Activated naive CD4-positive, alpha-beta T cell treated with anti-CD3 and anti-CD28 coated beads, Interleukin-2, amount 10 ng/mL, durations not matched to agents 7 days and 5 days (primary cell): ENCODE measurements at regions not wholly inside any gene's neighbourhood (a gene's known extent, or its start where the extent isn't known, plus 50 kb on each side); places are given as distances from the start of the nearest gene placed in this dataset.
"Not testable (repeated sequence)": the region's sequence is repeated elsewhere in the genome, so short reads cannot be mapped to it uniquely, and the experiment has no call there.

ENCODE experiments used
- CTCF ChIA-PET: fragments of 350-600 bp; sonication (Branson Sonifier 250); formaldehyde crosslinking; loops from one replicate; lab custom pipeline; 2021; ENCODE audit warnings: antibody characterized with exemption; lab: Charles Lee
- DNase-seq: peaks from one replicate; pipeline ENCODE4 v3.0.0-alpha.2; 2020
- H3K27ac Mint-ChIP-seq: one replicate; pipeline ENCODE4 v1.8.0; 2021; ENCODE audit warnings: mild to moderate bottlenecking, moderate library complexity, mixed read lengths
- H3K27me3 Mint-ChIP-seq: one replicate; pipeline ENCODE4 v1.8.0; 2021; ENCODE audit warnings: mild to moderate bottlenecking, mixed read lengths
- H3K36me3 Mint-ChIP-seq: one replicate; pipeline ENCODE4 v1.8.0; 2021; ENCODE audit warnings: mixed read lengths
- H3K4me1 Mint-ChIP-seq: one replicate; pipeline ENCODE4 v1.8.0; 2021; ENCODE audit warnings: mixed read lengths
- H3K4me3 Mint-ChIP-seq: one replicate; pipeline ENCODE4 v1.8.0; 2021; ENCODE audit warnings: mild to moderate bottlenecking, moderate library complexity, mixed read lengths
- H3K9me3 Mint-ChIP-seq: one replicate; pipeline ENCODE4 v1.8.0; 2021; ENCODE audit warnings: mixed read lengths

- no peak overlapping the region for H3K4me3 Mint-ChIP-seq
- no peaks in the 10 kb centered on the region for H3K9me3 Mint-ChIP-seq
- H3K4me1 Mint-ChIP-seq = no peaks in the 10 kb centered on the region
- no peaks in the 10 kb centered on the region for H3K36me3 Mint-ChIP-seq
- no peak for DNase-seq
- no peaks in the 10 kb centered on the region for H3K27me3 Mint-ChIP-seq
- no peak overlapping the region for H3K27ac Mint-ChIP-seq
- CTCF ChIA-PET = interaction anchor here (0.6 to 0.8 kb wide), 2 partner anchors 126 to 1389 kb away, joined by 3 to 4 read pairs; no protein-coding TSS in a partner anchor
Observed at GRCh38 chr4:100340512-100341485, 150.5 kb upstream of the DDIT4L start.

- no peak for DNase-seq
- no peak overlapping the region for H3K27ac Mint-ChIP-seq
- H3K36me3 Mint-ChIP-seq = no peaks in the 10 kb centered on the region
- H3K4me1 Mint-ChIP-seq = no peaks in the 10 kb centered on the region
- no peaks in the 10 kb centered on the region for H3K27me3 Mint-ChIP-seq
- CTCF ChIA-PET = no interaction called here
- no peaks in the 10 kb centered on the region for H3K9me3 Mint-ChIP-seq
- no peak overlapping the region for H3K4me3 Mint-ChIP-seq
Observed at GRCh38 chr4:100339870-100340269, 149.6 kb upstream of the DDIT4L start.

- H3K4me1 Mint-ChIP-seq, H3K27me3 Mint-ChIP-seq, H3K4me3 Mint-ChIP-seq, H3K36me3 Mint-ChIP-seq, CTCF ChIA-PET, DNase-seq, H3K27ac Mint-ChIP-seq, H3K9me3 Mint-ChIP-seq: not testable (repeated sequence)
Observed at GRCh38 chr4:100333491-100333890, 143.2 kb upstream of the DDIT4L start.

GRCh38 chr4:100317032-100317864 lies 127.0 kb upstream of the DDIT4L start:
- CTCF ChIA-PET = no interaction called here

GRCh38 chr4:100314057-100314456 lies 123.8 kb upstream of the DDIT4L start:
- CTCF ChIA-PET = no interaction called here
- no peak for DNase-seq
- no peaks in the 10 kb centered on the region for H3K36me3 Mint-ChIP-seq
- H3K4me3 Mint-ChIP-seq = no peak overlapping the region
- peaks cover 5% of the 10 kb centered on the region for H3K27me3 Mint-ChIP-seq
- H3K27ac Mint-ChIP-seq = no peak overlapping the region
- no peaks in the 10 kb centered on the region for H3K9me3 Mint-ChIP-seq
- no peaks in the 10 kb centered on the region for H3K4me1 Mint-ChIP-seq

More at GRCh38 chr4:100317032-100317864, 127.0 kb upstream of the DDIT4L start:
- Mint-ChIP-seq H3K27ac (no peak overlapping the region), H3K36me3 (no peaks in the 10 kb centered on the region), H3K27me3 (no peaks in the 10 kb centered on the region), H3K9me3 (no peaks in the 10 kb centered on the region), H3K4me3 (no peak overlapping the region), H3K4me1 (no peaks in the 10 kb centered on the region)
- no peak for DNase-seq

GRCh38 chr4:100312615-100313350 lies 122.5 kb upstream of the DDIT4L start:
- DNase-seq = no peak
- Mint-ChIP-seq H3K4me1 (no peaks in the 10 kb centered on the region), H3K9me3 (no peaks in the 10 kb centered on the region), H3K36me3 (no peaks in the 10 kb centered on the region), H3K4me3 (no peak overlapping the region), H3K27ac (no peak overlapping the region), H3K27me3 (peaks cover 5% of the 10 kb centered on the region)
- CTCF ChIA-PET = no interaction called here

GRCh38 chr4:100311181-100311580 lies 120.9 kb upstream of the DDIT4L start:
- CTCF ChIA-PET = no interaction called here
- no peak for DNase-seq
- H3K36me3 Mint-ChIP-seq = no peaks in the 10 kb centered on the region
- H3K27ac Mint-ChIP-seq = no peak overlapping the region
- H3K4me1 Mint-ChIP-seq = no peaks in the 10 kb centered on the region
- H3K9me3 Mint-ChIP-seq = no peaks in the 10 kb centered on the region
- no peak overlapping the region for H3K4me3 Mint-ChIP-seq
- peaks cover 5% of the 10 kb centered on the region for H3K27me3 Mint-ChIP-seq

- Mint-ChIP-seq H3K36me3 (no peaks in the 10 kb centered on the region), H3K27ac (no peak overlapping the region), H3K4me3 (no peak overlapping the region), H3K27me3 (peaks cover 2% of the 10 kb centered on the region), H3K9me3 (no peaks in the 10 kb centered on the region), H3K4me1 (no peaks in the 10 kb centered on the region)
- DNase-seq = no peak
- CTCF ChIA-PET = no interaction called here
Observed at GRCh38 chr4:100306018-100306417, 115.8 kb upstream of the DDIT4L start.

GRCh38 chr4:100302061-100303026 lies 112.1 kb upstream of the DDIT4L start:
- Mint-ChIP-seq H3K27me3 (no peaks in the 10 kb centered on the region), H3K9me3 (no peaks in the 10 kb centered on the region), H3K36me3 (no peaks in the 10 kb centered on the region), H3K4me1 (no peaks in the 10 kb centered on the region), H3K4me3 (no peak overlapping the region), H3K27ac (no peak overlapping the region)
- CTCF ChIA-PET = no interaction called here
- DNase-seq = no peak

GRCh38 chr4:100299046-100299840 lies 109.0 kb upstream of the DDIT4L start:
- no peaks in the 10 kb centered on the region for H3K27me3 Mint-ChIP-seq
- DNase-seq = no peak
- no peaks in the 10 kb centered on the region for H3K4me1 Mint-ChIP-seq
- no peaks in the 10 kb centered on the region for H3K9me3 Mint-ChIP-seq
- H3K36me3 Mint-ChIP-seq = no peaks in the 10 kb centered on the region
- H3K4me3 Mint-ChIP-seq = no peak overlapping the region
- H3K27ac Mint-ChIP-seq = no peak overlapping the region
- CTCF ChIA-PET = no interaction called here

- Mint-ChIP-seq H3K9me3 (no peaks in the 10 kb centered on the region), H3K36me3 (no peaks in the 10 kb centered on the region), H3K27me3 (no peaks in the 10 kb centered on the region), H3K27ac (no peak overlapping the region), H3K4me1 (no peaks in the 10 kb centered on the region), H3K4me3 (no peak overlapping the region)
- no peak for DNase-seq
- CTCF ChIA-PET = no interaction called here
Observed at GRCh38 chr4:100295792-100296191, 105.5 kb upstream of the DDIT4L start.

- Mint-ChIP-seq H3K27me3 (no peaks in the 10 kb centered on the region), H3K36me3 (no peaks in the 10 kb centered on the region), H3K4me3 (no peak overlapping the region), H3K9me3 (no peaks in the 10 kb centered on the region), H3K4me1 (no peaks in the 10 kb centered on the region), H3K27ac (no peak overlapping the region)
- CTCF ChIA-PET = no interaction called here
- no peak for DNase-seq
Observed at GRCh38 chr4:100294356-100294755, 104.1 kb upstream of the DDIT4L start.
